HG02571 (cell line): ENCODE measurements at regions not wholly inside any gene's neighbourhood (a gene's known extent, or its start where the extent isn't known, plus 50 kb on each side); places are given as distances from the start of the nearest gene placed in this dataset.

Experiments
- ATAC-seq: cut with Tn5 transposase; IDR thresholded peaks from one replicate; pipeline ENCODE4 v1.9.1; 2021; ENCODE audit warnings: mild to moderate bottlenecking, moderate library complexity; ENCODE audit not compliant: unreplicated experiment

GRCh38 chr4:176970853-176971252 is 178.1 kb upstream of the VEGFC start:
- ATAC-seq, result no peak

GRCh38 chr4:176971576-176972115 is 178.9 kb upstream of the VEGFC start:
- ATAC-seq, result no peak

- ATAC-seq, result no peak
Observed at GRCh38 chr4:176979416-176979815, 186.7 kb upstream of the VEGFC start.

GRCh38 chr4:176981074-176981473 is 188.4 kb upstream of the VEGFC start:
- ATAC-seq, result no peak

- ATAC-seq, result no peak
Observed at GRCh38 chr4:176981551-176981950, 188.8 kb upstream of the VEGFC start.

- no peak for ATAC-seq
Observed at GRCh38 chr4:176988226-176988625, 195.5 kb upstream of the VEGFC start.

GRCh38 chr4:176989186-176989585 is 196.5 kb upstream of the VEGFC start:
- no peak for ATAC-seq

- ATAC-seq, result no peak
Observed at GRCh38 chr4:176999935-177000543, 207.3 kb upstream of the VEGFC start.

- ATAC-seq, result no peak
Observed at GRCh38 chr4:177001271-177002175, 208.8 kb upstream of the VEGFC start.

GRCh38 chr4:177005674-177006230 is 213.0 kb upstream of the VEGFC start:
- ATAC-seq, result no peak

GRCh38 chr4:177006331-177006730 is 213.6 kb upstream of the VEGFC start:
- no peak for ATAC-seq

- ATAC-seq, result no peak
Observed at GRCh38 chr4:177008071-177008835, 215.5 kb upstream of the VEGFC start.

GRCh38 chr4:177008836-177009501 is 216.2 kb upstream of the VEGFC start:
- ATAC-seq, result no peak

- no peak for ATAC-seq
Observed at GRCh38 chr4:177010418-177010817, 217.7 kb upstream of the VEGFC start.

GRCh38 chr4:177012918-177013545 is 220.3 kb upstream of the VEGFC start:
- no peak for ATAC-seq

- no peak for ATAC-seq
Observed at GRCh38 chr4:177016541-177017141, 223.9 kb upstream of the VEGFC start.

- ATAC-seq, result no peak
Observed at GRCh38 chr4:177023951-177024350, 231.2 kb upstream of the VEGFC start.

- no peak for ATAC-seq
Observed at GRCh38 chr4:177032341-177032740, 239.6 kb upstream of the VEGFC start.

GRCh38 chr4:177033135-177033534 is 240.4 kb upstream of the VEGFC start:
- no peak for ATAC-seq

- no peak for ATAC-seq
Observed at GRCh38 chr4:177033632-177034031, 240.9 kb upstream of the VEGFC start.
